Nephron progenitor cell (in vitro differentiated cells): ENCODE measurements at regions not wholly inside any gene's neighbourhood (a gene's known extent, or its start where the extent isn't known, plus 50 kb on each side); places are given as distances from the start of the nearest gene placed in this dataset.

ENCODE experiments used
- DNase-seq: peaks from one replicate; pipeline ENCODE4 v3.0.0; 2021
- H3K27ac Mint-ChIP-seq: 2 replicates; pipeline ENCODE4 v1.8.0; 2021; ENCODE audit warnings: mild to moderate bottlenecking, moderate library complexity, mixed read lengths
- H3K27me3 Mint-ChIP-seq: 2 replicates; pipeline ENCODE4 v1.8.0; 2021; ENCODE audit warnings: mild to moderate bottlenecking, low read depth, mixed read lengths; ENCODE audit not compliant: poor library complexity
- H3K36me3 Mint-ChIP-seq: 2 replicates; pipeline ENCODE4 v1.8.0; 2021; ENCODE audit warnings: low read depth, mixed read lengths
- H3K4me1 Mint-ChIP-seq: 2 replicates; pipeline ENCODE4 v1.8.0; 2021; ENCODE audit warnings: mixed read lengths
- H3K4me3 Mint-ChIP-seq: 2 replicates; pipeline ENCODE4 v1.8.0; 2021; ENCODE audit warnings: mild to moderate bottlenecking, moderate library complexity, mixed read lengths
- H3K9me3 Mint-ChIP-seq: 2 replicates; pipeline ENCODE4 v1.8.0; 2021; ENCODE audit warnings: mild to moderate bottlenecking, moderate library complexity, mixed read lengths
- CTCF ChIP-seq: fragments of 200-600 bp; sonication (generic); IDR thresholded peaks from 2 replicates; pipeline ENCODE4 v1.5.0; 2021; ENCODE audit warnings: antibody characterized with exemption

GRCh38 chr5:155461304-155461703 is 447.7 kb downstream of the KIF4B start:
- H3K27me3 Mint-ChIP-seq = no peaks in the 10 kb centered on the region
- no peaks in the 10 kb centered on the region for H3K4me1 Mint-ChIP-seq
- no peak overlapping the region for H3K27ac Mint-ChIP-seq
- TF ChIP-seq CTCF = no peak
- DNase-seq = no peak
- H3K9me3 Mint-ChIP-seq = peaks cover 7% of the 10 kb centered on the region
- H3K36me3 Mint-ChIP-seq = no peaks in the 10 kb centered on the region
- H3K4me3 Mint-ChIP-seq = no peak overlapping the region

- no peak for DNase-seq
- H3K27ac Mint-ChIP-seq = no peak overlapping the region
- peaks cover 14% of the 10 kb centered on the region for H3K4me1 Mint-ChIP-seq
- H3K4me3 Mint-ChIP-seq = no peak overlapping the region
- H3K36me3 Mint-ChIP-seq = no peaks in the 10 kb centered on the region
- no peaks in the 10 kb centered on the region for H3K27me3 Mint-ChIP-seq
- TF ChIP-seq CTCF = no peak
- H3K9me3 Mint-ChIP-seq = peaks cover 7% of the 10 kb centered on the region
Observed at GRCh38 chr5:155466851-155467250, 453.3 kb downstream of the KIF4B start.

GRCh38 chr5:155471027-155471426 is 457.5 kb downstream of the KIF4B start:
- no peaks in the 10 kb centered on the region for H3K27me3 Mint-ChIP-seq
- no peaks in the 10 kb centered on the region for H3K36me3 Mint-ChIP-seq
- H3K4me3 Mint-ChIP-seq = no peak overlapping the region
- no peak for DNase-seq
- H3K27ac Mint-ChIP-seq = no peak overlapping the region
- H3K4me1 Mint-ChIP-seq = peaks cover 14% of the 10 kb centered on the region
- no peaks in the 10 kb centered on the region for H3K9me3 Mint-ChIP-seq
- TF ChIP-seq CTCF = no peak

- no peak for TF ChIP-seq CTCF
- no peaks in the 10 kb centered on the region for H3K9me3 Mint-ChIP-seq
- H3K27me3 Mint-ChIP-seq = no peaks in the 10 kb centered on the region
- H3K36me3 Mint-ChIP-seq = no peaks in the 10 kb centered on the region
- peaks cover 5% of the 10 kb centered on the region for H3K4me1 Mint-ChIP-seq
- no peak overlapping the region for H3K4me3 Mint-ChIP-seq
- H3K27ac Mint-ChIP-seq = no peak overlapping the region
- DNase-seq = no peak
Observed at GRCh38 chr5:155472780-155473179, 459.2 kb downstream of the KIF4B start.

GRCh38 chr5:155475318-155475717 is 461.8 kb downstream of the KIF4B start:
- Mint-ChIP-seq H3K4me1 (no peaks in the 10 kb centered on the region), H3K27me3 (no peaks in the 10 kb centered on the region), H3K27ac (no peak overlapping the region), H3K4me3 (no peak overlapping the region), H3K9me3 (no peaks in the 10 kb centered on the region), H3K36me3 (no peaks in the 10 kb centered on the region)
- no peak for DNase-seq
- no peak for TF ChIP-seq CTCF

- no peaks in the 10 kb centered on the region for H3K27me3 Mint-ChIP-seq
- no peak for DNase-seq
- H3K4me3 Mint-ChIP-seq = no peak overlapping the region
- no peaks in the 10 kb centered on the region for H3K36me3 Mint-ChIP-seq
- TF ChIP-seq CTCF = no peak
- no peaks in the 10 kb centered on the region for H3K9me3 Mint-ChIP-seq
- H3K4me1 Mint-ChIP-seq = no peaks in the 10 kb centered on the region
- H3K27ac Mint-ChIP-seq = no peak overlapping the region
Observed at GRCh38 chr5:155480731-155481131, 467.2 kb downstream of the KIF4B start.
